HG02588 (cell line): ENCODE measurements at regions not wholly inside any gene's neighbourhood (a gene's known extent, or its start where the extent isn't known, plus 50 kb on each side); places are given as distances from the start of the nearest gene placed in this dataset.
"Not testable (repeated sequence)": the region's sequence is repeated elsewhere in the genome, so short reads cannot be mapped to it uniquely, and the experiment has no call there.

Source experiments
- ATAC-seq: cut with Tn5 transposase; IDR thresholded peaks from one replicate; pipeline ENCODE4 v1.9.1; 2021; ENCODE audit warnings: mild to moderate bottlenecking, moderate library complexity; ENCODE audit not compliant: unreplicated experiment

DNA sequence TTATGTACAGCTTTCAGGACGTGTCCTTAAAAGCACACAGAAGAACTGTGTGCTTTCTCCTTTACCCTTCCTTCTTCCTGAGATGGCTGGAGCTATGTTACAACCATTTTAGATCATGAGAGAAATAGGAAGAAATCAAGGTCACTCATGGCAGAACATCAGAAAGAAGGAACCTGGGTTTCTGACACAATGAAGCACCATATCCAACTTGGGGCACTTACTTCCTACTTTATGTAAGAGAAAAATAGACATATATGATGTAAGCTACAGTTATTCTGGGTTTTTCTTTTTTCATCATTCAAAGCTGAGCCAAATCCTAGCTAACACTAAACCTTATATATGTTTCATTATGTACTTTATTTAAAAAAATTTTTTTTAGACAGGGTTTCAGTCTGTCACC, 79.5 kb downstream of the FAM161A start:
- no peak for ATAC-seq

GRCh38 chr2:61771904-61772845, 81.7 kb downstream of the FAM161A start:
- no peak for ATAC-seq

GRCh38 chr2:61770746-61771145, 83.1 kb downstream of the FAM161A start:
- ATAC-seq: no peak

DNA sequence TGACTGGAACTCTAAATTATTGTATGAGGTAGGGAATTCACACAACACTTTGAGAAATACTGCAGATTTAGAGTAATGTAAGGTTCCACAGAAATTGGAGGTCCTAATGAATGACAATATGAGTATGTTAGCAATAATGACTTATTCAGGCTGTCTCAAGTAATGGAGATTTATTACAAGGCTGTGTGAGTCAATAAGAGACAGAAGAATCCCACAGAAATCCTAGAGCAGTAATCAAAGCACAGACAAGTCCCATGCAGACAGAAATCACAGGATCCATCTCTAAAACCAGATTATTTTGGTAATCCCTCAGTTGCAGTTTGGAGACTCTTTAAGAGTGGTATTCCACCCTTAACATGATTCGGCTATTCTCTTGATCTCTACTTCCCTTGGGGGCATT, 83.6 kb downstream of the FAM161A start:
- no peak for ATAC-seq

- no peak for ATAC-seq
These were observed 84.7 kb downstream of the FAM161A start for GRCh38 chr2:61769093-61769675.

DNA sequence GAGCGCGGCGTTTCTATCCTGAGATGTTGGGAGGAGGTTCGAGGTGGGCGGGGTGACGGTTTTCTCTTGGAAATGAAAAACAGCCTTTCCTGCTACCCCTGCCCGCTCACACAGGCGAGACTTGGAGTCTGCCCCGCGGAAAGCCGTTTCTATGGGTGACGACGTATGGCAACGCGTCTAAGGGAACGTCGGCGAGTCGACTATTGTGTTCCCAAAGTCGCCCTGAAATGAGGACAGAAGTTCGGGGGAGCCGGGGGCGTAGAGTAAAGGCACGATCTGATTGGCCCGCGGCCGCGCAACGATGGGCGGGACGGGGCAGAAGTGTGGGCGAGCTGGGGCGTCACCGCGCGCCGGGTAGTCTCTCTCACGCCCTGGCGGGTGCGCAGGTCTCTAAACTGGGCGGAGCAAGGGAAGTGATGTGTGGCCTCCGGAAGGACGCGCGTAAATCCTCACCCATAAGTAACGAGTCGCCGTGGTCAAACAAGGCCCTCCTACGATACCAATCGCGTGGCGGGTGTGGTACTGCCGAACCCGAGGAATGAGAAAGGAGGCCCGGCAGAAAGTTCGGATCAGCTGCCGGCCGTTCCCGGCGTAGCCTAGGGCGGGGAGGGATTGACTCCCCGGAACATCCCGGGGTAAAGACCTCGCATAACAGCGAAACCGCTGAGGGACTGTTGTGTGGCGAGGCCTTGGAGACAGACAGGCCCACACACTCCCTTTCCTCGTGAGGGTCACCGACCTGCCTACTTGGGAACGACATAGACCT, 89.6 kb downstream of the FAM161A start:
- ATAC-seq: peak; percentile 98

DNA sequence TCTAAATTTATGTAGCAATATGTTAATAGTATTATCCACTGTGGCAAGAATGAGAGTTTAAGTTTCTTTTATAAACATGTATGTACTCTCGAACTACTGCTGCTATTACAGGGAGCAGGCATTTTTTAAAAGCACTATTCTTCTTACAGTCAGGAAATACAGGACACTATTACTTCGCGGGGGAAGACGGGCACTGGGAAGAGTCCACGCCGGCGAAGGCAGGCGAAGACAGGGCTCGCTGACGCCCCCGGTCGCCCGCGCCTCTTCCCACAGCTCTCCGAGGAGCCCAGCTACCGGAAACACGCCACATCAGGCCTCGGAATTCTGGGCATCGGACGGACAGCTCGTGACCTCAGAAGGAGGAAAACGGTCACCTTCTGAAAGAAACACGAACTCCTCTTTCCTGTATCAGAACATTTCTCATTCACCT, 90.2 kb downstream of the FAM161A start:
- peak; percentile 18 for ATAC-seq

GRCh38 chr2:61762292-61762691, 91.6 kb downstream of the FAM161A start:
- no peak for ATAC-seq

- ATAC-seq: no peak
These were observed 94.1 kb downstream of the FAM161A start for GRCh38 chr2:61759718-61760117.

DNA sequence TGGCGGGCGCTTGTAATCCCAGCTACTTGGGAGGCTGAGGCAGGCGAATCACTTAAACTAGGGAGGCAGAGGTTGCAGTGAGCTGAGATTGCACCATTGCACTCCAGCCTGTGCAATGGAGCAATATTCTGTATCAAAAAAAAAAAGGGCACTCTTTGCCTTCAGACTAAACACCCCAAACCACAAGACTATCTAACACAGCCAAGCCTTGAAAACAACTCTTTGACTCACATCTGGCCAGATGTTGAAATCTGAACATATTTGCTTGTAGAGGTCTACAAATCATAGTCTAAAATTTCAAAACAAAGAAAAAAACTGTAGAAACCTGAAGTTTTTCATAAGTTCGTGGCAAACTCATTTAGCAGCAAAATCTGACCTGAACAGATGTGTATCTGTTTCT, 94.9 kb downstream of the FAM161A start:
- no peak for ATAC-seq

DNA sequence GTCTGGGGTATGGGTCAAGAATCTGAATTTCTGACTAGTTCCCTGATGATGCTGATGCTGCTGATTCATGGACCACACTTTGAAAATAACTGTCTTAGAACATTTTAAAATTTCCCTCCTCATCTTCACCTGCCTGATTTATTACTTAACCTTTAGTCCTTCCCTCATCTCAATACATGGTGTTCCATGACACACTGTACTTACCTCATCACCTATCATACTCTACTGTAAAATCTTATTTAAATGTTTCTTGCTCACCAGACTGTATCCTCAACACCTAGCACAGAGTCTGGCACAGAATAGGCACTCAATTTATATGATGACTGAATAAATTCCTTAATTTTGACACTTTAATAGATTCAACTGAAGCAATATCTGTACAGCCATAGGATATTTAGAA, 95.7 kb downstream of the FAM161A start:
- no peak for ATAC-seq

- no peak for ATAC-seq
These were observed 100.3 kb downstream of the FAM161A start for GRCh38 chr2:61753512-61753911.

- ATAC-seq: no peak
These were observed 103.2 kb downstream of the FAM161A start for GRCh38 chr2:61750624-61751023.

DNA sequence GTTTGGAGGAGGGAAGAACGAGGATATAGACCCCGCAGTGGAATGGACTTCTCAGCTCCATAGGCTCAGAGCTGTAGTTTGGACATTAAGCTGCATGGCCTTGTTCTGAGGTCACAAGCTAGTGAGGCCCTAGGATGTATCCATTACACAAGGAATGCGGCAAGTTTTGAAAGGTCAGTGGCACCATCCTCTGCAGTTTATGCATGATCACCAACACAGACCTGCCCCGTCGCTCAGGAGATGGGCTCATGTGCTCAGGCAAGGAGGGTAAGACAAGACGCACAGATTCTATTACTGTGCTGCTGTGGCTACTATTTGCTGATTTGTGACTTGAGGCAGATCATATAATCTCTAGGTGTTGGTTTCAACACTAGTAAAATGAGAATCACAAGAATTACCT, 110.9 kb downstream of the FAM161A start:
- no peak for ATAC-seq

GRCh38 chr2:61737841-61738240, 116.0 kb downstream of the FAM161A start:
- no peak for ATAC-seq

DNA sequence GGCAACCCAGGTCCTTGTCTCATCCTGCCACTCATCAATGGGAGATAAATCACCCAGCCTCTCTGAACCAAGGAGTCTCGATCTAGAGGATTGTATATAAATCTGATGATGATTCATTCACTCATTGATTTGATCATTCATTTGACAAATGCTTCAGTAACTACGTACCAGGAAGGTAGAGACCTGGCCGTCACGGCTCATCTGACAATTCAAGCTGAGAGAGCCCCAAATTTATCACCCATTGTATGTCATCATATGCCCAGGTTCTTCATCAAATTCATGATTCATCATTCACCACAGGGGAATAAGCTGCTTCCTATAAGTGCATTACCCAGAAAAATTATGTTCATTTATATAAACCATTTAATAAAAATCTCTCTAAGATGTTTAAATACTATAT, 116.9 kb downstream of the FAM161A start:
- no peak for ATAC-seq

DNA sequence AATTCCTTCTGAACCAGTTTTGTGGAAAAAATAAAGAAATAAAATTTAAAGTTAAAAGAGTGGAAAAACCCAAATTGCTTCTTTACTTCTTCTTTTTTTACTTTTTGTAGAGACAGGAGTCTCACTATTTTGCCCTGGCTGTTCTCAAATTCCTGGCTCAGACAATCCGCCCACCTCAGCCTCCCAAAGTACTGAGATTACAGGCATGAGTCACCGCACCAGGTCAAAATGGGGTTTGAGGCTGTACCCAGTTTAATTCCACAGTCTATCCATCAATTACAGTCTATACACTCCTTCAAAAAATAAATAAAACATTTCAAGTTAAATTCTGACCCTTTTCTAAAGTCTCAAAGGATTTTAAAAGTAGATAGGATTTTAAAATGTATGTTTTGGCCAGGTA, 120.3 kb downstream of the FAM161A start:
- no peak for ATAC-seq

GRCh38 chr2:61732787-61733186, 121.1 kb downstream of the FAM161A start:
- no peak for ATAC-seq

DNA sequence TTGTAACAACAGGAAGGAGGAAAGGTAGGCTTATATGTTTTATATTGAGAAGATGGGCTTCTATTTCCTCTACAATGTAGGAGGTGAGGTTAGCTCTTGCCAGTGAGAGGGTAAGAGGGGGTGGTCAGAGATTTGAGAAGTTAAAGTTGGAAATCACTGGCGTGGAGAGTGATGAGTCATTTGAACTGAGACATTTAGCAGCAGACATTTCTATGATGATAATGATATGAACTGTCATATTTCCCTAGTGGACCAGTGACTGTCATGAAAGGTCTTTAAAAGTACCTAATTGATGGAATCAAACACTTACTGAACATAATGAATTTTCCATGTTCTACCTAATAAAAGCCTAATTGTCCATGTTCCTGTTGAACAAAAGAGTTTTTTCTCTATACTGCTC, 126.1 kb downstream of the FAM161A start:
- ATAC-seq: no peak

DNA sequence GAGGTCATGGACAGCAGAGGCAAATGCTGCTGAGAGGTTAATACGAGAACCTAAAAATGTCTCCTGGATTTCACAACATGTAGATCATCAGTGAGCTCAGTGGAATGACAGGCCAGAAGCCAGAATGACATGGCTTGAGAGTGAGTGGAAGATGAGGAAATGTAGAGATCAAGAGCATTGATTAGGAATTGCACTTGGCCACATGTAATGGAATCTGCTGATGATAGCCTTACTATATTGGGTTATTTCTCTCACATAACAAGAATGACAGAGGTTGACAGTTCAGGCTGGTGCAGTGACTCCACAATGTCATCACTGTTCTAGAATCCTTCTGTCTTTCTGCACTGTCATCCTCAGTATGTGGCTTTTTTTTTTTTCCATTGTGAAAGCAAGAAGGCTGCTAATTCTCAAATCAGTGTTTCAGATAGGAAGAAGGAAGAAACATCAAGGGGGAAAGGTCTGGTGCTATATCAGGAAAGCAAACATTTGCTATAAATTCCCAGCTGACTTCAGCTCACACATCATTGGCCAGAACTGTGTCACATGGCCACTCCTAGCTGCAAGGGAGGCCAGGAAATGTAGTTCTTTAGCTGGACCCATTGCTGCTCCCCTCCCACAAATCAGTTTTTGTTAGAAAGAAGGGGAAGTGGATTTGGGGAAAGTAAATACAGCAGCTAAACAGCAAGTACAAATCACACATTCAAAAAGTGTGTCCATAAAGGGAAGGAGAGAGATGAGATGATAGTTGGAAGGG, 127.2 kb downstream of the FAM161A start:
- no peak for ATAC-seq

GRCh38 chr2:61723364-61723763, 130.5 kb downstream of the FAM161A start:
- ATAC-seq: not testable (repeated sequence)
